ENCODE measurements at regions not wholly inside any gene's neighbourhood (a gene's known extent, or its start where the extent isn't known, plus 50 kb on each side); places are given as distances from the start of the nearest gene placed in this dataset.
A peak's percentile ranks its signal among the peaks of the same experiment; 100 is the strongest.

DNA sequence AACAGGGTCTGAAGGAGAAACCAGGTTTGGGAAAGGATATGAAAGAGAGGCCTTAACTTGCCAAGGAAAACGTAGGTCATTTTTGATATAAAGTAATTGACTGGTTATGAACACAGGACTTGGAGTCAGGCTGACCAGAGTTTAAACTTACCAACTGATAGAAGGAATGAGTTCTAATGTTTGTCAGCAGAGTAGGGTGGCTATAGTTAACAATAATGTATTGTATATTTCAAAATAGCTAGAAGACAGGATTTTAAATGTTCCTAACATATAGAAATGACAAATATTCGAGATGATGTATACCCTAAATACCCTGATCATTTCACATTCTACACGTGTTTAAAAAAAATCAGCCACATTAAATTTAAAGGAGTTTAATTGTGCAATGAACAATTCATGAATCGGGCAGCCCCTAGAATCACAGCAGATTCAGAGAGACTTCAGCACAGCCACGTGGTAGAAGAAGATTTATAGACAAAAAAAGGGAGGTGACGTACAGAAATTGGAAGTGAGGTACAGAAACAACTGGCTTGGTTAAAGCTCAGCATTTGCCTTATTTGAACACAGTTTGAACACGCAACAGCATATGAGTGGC, 52.5 kb upstream of the PLEKHG7 start:
- no peak for DNase-seq (ENCODE audit: low read depth)

DNA sequence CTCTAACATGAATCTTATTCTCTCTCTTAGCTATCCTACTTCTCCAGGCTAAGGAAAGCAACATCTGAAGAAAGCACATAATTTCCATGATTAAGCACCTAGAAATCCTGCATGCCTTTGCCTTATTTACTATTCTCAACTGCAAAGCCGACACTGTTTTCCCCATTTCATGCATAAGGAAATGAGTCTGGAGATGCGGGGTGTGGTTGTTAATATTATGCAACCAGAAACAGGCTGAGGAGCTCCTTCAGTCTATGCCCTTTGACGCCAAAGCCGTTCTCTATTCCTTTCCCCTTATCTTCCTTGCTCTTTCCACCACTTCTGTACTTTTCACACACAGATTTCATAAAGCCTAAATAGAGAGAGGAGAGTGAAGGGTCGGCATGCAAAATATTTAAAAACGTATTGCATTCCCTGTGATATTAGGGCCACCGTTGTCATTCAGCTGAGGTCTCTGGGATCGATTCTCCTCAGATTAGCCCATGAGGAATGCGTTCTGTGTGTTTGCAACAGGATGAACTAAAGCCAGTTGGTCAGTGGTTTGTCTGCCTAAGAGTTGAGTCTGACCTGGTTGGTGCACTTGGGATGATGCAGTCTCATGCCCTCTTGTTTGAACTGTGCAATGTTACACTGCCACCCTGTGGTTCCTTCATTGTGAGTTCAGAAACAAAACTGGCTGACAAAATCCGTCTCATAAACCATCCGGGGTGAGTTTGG, 53.1 kb upstream of the PLEKHG7 start:
- DNase-seq (ENCODE audit: low read depth) = peak; percentile 58

DNA sequence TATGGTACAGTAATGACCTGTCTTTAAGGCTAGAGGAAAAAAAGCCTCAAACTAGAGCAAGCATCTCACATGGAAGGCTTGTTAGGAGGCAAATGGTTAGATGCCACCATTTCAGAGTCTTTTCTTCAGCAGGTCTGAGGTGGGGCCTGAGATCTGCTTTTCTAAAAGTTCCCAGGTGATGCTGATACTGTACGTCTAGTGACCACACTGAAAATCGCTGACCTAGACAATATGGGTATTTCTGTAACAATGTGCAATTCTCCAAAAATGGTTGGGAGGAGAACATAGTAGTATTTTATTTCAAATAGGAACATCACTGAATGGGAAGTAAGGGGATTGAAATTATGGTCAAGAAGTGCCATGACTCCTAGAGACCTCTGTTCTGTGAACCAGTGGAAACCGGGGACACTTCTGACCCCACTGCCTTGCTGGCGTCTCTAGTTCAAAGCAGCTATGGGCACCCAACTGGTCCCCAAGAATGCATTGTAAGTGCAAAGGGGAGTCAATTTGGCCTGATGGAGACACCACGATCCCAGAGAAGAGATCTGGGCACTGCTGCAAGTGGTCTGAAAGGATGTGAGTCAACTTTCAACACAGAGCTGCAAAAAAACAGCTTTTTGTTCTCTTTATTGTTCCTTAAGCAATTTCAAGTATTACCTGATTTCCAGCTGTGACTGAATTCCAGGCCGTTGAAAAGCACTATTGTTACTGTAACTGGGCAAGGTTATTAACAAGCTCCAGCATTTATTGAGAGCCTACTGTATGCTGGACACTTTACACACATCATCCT, 54.4 kb upstream of the PLEKHG7 start:
- no peak for DNase-seq (ENCODE audit: low read depth)

DNA sequence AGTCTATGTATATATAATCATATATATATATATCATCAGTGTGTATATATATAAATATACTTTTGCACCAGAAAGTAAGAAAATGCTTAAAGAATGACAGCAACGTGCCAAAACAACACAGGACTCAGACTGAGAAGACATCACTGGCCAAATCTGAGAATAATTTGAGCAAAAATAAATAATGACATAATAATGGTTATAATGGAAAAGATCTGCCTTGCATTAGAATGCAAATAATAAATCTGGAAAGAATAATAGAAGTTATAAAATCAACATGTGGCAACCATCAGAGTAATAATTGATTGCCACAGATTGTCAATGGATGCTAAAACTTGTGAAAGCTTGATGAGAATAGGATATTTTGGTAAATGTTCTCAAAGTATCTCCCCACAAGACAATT, 61.5 kb upstream of the PLEKHG7 start:
- no peak for DNase-seq (ENCODE audit: low read depth)

DNA sequence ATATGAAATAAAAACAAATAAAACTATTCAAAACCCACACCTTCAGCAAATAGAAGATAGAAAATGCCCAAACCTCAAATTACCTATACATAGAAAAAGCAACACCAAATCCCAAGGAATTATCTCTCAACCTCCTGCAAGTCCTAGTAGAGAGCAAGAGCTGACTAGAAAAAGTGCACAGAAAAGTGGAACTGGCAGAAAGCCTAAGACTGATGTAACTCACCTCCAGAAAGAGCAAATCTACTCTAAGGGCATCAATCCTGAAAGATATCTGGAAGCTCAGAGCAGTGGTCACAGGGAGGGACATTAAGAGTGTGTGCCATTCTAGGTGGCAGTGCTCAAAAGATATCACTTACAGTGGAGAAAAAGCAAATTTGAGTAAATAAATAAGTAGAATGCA, 62.1 kb upstream of the PLEKHG7 start:
- DNase-seq (ENCODE audit: low read depth) = no peak

DNA sequence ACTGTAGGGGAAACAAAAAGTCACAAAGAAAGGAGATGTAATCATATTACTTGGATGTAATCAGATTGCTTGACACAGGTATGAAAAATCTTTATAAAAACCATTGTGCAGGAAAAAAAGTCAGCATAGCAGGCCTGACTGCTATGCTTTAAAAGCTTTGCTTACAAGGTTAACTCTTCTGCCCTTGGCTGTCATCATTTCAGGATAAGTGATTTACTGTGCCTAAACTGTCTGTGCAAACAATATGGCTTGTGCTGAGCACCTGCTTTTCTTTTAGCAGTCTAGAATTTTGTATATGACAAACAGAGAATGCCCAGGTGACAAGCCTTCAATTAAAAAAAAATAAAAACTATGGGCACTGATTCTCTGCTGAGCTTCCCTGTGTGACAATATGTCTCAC, 63.8 kb upstream of the PLEKHG7 start:
- DNase-seq (ENCODE audit: low read depth) = no peak

DNA sequence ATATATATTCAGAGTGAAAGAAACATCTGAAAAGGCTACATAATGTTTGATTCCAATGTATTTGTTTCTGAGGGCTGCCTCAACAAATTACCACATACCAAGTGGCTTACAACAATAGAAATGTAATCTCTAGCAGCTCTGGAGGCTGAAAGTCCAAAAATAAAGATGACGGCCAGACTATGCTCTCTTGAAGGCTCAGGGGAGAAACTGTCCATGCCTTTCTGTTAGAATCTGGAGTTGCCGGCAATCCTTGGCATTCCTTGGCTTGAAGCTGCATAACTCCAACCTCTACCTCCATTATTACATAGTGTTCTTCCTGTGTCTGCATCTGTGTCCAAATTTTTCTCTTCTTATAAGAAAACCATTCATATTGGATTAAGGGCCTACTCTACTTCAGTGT, 68.1 kb upstream of the PLEKHG7 start:
- no peak for DNase-seq (ENCODE audit: low read depth)

DNA sequence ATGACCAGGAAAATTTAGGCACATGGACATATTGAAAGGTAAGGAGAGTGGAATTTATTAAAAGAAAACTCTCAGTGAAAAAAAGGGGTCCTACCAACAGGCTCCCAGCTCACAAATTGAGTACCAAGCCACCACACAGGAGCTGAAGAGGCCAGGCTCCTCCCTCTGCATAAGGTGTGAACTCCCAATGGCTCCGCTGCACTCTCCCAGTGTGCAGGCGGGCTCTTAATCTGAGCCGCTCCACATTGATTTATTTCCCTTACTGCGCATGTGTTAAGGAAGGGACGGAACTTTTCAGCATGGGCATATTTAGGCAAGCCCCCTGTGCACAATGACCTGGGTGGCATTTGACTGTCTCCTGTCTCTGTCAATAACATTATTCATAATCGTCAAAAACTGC, 68.6 kb upstream of the PLEKHG7 start:
- DNase-seq (ENCODE audit: low read depth) = no peak

DNA sequence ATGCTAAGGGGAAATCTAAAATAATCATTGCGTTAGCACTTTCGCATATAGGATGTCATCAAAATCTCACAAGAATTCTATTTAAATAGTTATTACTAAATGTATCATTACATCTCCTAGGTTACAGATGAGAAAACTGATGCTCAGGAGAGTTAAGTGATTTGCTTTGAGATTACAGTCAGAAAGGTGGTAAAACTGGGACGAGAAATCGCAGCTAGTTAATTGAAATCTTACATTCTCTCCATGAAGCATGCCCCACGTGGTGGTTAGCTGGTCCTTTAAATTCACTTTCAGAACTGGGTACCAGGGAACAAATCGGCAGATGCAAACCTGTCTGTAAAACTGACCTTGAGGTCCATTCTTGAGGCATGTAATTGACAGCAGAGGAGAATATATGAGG, 71.8 kb upstream of the PLEKHG7 start:
- no peak for DNase-seq (ENCODE audit: low read depth)

DNA sequence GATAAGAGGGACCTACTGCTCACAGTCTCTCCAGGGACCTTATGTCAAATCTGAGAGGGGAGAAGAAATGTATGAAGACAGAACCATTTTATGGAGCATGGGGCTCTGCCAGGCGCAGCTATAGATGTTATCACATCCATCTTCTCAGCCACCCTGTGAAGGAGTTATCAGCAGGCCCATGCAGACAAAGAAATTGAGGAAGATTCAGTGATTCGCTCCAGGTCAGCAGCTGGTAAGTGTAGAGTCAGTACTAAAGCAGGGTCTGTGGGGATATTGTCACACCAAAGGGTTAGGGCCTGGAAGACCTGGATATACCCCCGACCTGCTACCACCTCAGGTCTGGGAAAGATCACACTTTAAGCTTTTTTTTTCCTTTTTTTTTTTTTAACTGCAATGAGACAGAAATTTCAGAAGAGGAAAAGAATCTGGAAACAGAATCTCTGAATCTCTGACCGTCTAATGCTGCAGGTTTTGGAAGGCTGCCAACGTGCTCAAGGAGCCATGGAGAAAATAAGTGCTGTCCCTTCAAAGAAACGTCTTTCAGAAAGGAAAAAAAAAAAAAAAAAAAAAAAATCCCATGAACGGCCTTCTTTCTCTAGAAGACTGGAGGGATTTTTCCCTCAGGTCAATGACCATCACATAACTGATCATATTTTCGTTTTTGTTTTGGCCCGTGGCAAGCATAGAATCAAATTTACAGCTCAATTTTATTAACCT, 73.3 kb upstream of the PLEKHG7 start:
- DNase-seq (ENCODE audit: low read depth) = no peak

DNA sequence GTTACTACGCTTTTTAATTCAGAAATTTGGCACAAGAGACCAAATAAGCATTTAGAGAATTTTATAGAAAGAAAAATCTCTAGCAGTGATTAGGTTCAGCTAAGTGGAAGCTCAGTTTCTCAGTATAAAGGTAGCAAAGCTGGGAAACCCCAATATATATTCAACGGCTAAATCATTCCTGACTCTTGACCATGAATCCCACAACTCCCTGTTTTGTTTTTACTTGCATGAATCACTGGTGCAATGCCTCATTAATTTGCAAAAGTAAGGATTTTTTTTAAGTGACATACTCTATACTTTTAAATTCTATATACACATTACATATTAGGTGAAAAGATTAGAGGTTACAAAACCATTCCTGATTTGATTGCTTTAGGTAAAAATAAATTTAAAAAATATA, 74.3 kb upstream of the PLEKHG7 start:
- DNase-seq (ENCODE audit: low read depth) = no peak

DNA sequence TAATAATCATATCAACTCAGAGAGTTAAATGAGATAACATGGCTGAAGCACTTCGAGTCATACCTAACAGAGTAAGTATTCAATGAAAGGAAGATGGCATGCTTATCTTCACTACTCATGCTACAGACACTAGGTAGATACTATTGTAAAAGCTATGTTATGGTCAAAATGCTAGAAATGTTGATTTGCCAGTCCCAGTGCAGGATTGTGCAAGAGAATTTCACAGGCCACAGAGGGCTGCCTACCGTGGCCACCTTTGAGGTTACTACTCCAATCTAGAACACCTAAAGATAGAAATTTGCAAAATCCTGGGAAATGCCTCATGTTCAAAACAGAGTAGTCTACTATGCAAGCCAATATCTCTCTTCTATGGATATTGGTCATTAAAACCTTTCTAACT, 75.3 kb upstream of the PLEKHG7 start:
- DNase-seq (ENCODE audit: low read depth) = no peak

DNA sequence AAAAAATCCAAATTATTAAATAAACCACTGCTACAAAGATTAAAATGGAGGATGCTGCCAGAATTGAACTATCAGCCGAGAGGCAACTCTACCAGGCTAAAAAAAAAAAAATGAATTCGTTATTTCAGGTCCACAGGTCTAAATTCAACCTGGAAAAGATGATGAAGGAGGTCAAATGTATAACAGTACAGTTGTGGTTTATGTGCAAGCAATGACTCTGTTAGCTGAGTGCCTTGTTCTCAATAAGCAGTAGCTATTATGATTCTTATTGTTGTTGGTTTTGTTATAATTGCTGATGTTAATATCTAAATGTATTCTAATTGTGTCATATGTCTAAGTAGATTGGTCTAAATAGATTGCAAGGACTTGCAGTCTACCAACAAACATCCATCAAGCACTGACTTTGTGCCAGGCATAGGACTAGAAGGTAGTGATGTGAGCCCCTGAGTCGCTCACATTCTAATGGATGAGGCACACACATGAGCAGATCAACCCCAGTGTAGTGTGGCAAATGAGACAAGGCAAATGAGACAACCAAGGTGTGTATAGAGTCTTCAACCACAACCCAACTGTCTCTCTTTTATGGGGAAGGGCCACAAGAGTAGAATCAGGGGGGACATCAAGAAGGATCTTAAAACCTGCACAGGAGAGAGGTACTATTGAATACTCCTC, 77.0 kb upstream of the PLEKHG7 start:
- no peak for DNase-seq (ENCODE audit: low read depth)

DNA sequence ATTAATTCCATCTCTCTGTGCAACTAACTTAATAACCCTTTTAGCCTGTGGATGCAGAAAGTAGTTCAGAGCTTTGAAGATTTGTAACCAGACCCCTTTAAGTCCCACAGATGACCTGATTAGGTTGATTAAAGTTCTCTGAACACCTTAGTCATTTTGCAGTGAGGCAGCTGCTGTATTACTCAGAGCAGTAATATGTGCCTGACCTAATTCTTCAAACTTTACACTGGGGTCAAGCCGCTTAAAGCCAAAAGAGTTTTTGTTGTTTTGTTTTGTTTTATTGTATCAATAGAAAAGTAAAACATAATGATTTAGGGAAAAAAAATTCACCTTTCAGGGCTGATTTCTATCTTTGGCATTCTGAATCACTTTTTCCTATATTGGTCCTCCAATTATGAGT, 78.6 kb upstream of the PLEKHG7 start:
- DNase-seq (ENCODE audit: low read depth) = no peak

DNA sequence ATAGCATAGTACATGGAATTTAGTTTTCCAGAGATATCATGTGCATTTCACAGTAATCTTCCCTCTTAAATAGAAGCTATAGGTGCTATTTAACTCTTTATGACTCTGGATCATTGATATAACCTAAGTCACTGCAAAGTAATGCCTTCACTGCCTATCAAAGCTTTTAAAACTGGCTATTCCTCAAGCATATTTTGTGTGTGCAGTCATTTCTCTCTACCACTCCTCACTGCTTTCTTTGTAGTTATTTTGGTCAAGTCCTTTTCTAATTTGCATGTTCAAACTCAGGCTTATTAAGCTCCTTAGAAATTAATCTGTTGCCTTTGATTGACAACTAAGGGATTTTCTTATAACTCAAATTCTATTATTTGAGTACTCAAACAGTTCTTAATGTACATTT, 79.4 kb upstream of the PLEKHG7 start:
- DNase-seq (ENCODE audit: low read depth) = no peak

DNA sequence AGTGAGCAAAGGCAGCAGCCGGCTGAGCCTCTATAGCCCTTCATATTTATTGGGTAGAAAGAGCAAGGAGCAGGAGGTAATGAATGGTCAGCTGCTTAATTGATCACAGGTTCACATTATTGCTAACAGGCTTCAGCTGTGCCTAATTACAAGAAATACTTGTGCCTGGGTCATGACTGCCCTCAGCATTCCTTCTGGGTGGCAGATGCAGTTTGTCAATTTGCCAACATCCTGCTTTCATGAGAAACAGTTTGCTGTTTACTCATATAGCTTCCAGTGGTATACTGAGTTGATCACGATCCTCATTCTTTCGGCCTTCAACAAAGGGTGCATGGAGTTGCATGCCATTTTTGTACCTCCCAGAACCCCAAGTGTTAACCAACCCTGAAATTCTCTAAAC, 81.0 kb upstream of the PLEKHG7 start:
- no peak for DNase-seq (ENCODE audit: low read depth)

DNA sequence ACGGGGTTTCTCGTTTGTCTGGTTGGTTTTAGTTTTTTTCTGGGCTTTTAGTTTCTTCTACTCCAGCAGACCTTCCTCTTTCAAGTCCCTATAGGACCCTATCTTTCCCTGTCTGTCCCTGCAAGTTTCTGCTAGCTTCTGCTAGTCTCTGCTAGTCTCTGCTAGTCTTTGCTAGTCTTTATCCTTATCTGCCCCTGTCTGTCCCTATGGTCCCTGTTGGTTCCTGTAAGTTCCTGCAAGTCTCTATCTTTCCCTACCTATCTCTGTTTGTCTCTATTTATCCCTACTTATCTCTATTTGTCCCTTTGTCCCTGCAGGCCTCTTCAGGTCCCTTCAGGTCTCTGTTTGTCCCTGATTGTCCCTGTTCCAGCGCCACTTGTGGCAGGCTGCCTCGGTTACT, 81.5 kb upstream of the PLEKHG7 start:
- no peak for DNase-seq (ENCODE audit: low read depth)

DNA sequence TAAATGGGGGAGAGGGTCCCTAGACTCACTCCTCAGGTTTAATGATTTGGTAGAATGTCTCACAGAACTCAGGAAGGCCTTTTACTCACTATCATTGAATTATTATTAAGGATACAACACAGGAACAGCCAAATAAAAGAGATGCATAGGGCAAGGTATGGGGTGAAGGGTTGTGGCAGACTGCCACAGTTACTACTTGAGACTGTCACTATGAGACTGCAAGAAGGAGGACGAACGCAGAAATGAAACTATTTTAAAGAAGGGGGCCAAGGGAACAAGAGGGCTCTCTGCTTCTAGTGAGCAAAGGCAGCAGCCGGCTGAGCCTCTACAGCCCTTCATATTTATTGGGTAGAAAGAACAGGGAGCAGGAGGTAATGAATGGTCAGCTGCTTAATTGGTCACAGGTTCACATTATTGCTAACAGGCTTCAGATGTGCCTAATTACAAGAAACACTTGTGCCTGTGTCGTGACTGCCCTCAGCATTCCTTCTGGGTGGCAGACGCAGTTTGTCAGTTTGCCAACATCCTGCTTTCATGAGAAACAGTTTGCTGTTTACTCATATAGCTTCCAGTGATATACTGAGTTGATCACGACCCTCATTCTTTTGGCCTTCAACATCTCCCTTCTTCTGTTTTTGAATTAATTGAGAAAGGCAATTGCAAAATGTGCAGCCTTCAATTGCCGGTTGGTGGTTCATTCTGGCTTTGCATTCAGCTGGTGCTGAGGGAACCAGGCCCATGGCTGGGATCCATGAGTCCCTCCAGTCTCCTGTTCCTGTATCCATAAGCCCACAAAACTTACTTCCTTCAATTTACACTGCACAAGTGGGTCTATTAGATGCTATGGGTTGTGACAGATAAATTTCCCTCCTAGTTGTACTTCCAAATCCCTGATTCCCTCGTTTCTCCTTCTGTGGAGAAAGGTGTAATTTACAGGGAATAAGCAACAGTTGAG, 82.8 kb upstream of the PLEKHG7 start:
- no peak for DNase-seq (ENCODE audit: low read depth)

DNA sequence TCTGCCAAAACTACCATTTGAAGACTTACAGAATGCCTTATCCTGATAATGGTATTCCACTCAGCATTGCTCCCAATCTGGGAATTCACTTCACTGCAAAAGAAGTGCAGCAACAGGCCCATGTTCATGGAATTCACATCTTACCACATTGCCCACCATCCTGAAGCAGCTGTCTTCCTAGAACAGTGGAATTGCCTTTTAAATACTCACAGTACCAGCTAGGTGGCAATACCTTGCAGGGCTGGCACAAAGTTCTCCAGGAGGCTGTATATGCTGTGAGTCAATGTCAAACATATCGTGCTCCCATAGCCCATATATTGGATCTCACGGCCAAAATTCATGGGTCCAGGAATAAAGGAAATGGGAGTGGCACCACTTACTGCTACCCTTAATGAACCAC, 83.8 kb upstream of the PLEKHG7 start:
- DNase-seq (ENCODE audit: low read depth) = no peak

DNA sequence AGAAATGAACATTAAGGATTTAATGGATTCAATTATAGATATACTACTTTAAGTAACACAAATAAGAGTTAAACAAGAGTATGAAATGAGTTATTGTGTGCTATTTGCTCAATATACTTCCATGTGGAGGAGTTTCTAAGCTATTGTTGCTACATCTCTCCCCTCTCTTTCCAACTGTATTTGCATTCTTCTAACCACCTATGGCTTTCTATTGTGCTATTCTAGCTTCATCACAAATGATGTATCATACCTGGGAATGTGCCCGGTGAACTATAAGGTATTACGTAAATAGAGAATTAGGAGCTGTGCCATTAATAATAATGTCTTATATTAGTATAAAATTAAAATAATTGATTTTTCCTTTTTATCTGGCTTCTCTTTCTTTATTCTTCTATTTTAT, 87.1 kb upstream of the PLEKHG7 start:
- DNase-seq (ENCODE audit: low read depth) = no peak

DNA sequence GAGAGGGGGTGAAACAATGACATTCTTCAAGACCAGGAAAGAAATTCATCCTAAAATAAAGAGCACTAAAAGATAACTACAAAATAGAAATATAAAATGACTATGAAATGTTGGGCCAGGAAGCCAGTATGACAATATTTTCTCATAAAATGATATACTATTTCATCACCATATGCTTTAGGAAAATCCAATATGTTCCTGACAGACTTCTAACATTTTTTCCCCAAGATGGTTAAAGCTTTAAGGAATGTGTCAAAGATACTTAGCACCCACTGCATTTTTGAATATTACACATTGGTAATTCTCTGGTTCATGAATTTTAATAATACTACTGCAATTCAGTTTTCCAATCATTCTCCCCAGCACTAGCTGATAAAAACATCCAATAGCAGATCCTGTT, 87.7 kb upstream of the PLEKHG7 start:
- DNase-seq (ENCODE audit: low read depth) = no peak

Measured in stimulated activated CD4-positive, alpha-beta T cell treated with anti-CD3 and anti-CD28 coated beads, Interleukin-2, amount 100 ng/mL, for 4 hours (primary cell).